ENCODE measurements at regions not wholly inside any gene's neighbourhood (a gene's known extent, or its start where the extent isn't known, plus 50 kb on each side); places are given as distances from the start of the nearest gene placed in this dataset.

GRCh38 chr20:53698371-53698978 is 104.8 kb upstream of the ZNF217 start:
- intact Hi-C loops (cut with DNase I) = no loop called here

GRCh38 chr20:53695797-53696527 is 102.3 kb upstream of the ZNF217 start:
- Histone ChIP-seq H3K4me1 (ENCODE audit: control insufficient read depth in 2 of 3, insufficient read depth in 2 of 3, low read depth in 1 of 3, low read length in 3 of 3) (peaks cover 0 to 5% (median 0%) of the 10 kb centered on the region in 3 donors), H3K4me3 (ENCODE audit: low read length in 3 of 3) (no peak overlapping the region), H3K9ac (ENCODE audit: low read length in 3 of 3) (no peak overlapping the region), H3K27ac (ENCODE audit: low read depth in 2 of 2, low read length in 2 of 2) (no peak overlapping the region), H3K27me3 (ENCODE audit: control insufficient read depth, insufficient read depth, low read length) (no peaks in the 10 kb centered on the region), H3K36me3 (ENCODE audit: control insufficient read depth in 2 of 3, insufficient read depth in 3 of 3, low read length in 3 of 3) (no peaks in the 10 kb centered on the region), H3K9me3 (ENCODE audit: control insufficient read depth in 2 of 3, insufficient read depth in 1 of 3, low read length in 3 of 3) (no peaks in the 10 kb centered on the region)
- intact Hi-C loops (cut with DNase I) = no loop called here
- TF ChIP-seq CTCF (IDR thresholded peaks at IDR 0.05; ENCODE audit: borderline replicate concordance, extremely low read depth, insufficient read depth) = no peak
- DNase-seq = no peak
- no peak for FAIRE-seq

More at GRCh38 chr20:53698371-53698978, 104.8 kb upstream of the ZNF217 start:
- no peak overlapping the region for H3K27ac ChIP-seq (ENCODE audit: low read depth in 2 of 2, low read length in 2 of 2)
- DNase-seq (no peak), FAIRE-seq (no peak)
- H3K36me3 ChIP-seq (ENCODE audit: control insufficient read depth in 2 of 3, insufficient read depth in 3 of 3, low read length in 3 of 3) = no peaks in the 10 kb centered on the region
- no peaks in the 10 kb centered on the region for H3K9me3 ChIP-seq (ENCODE audit: control insufficient read depth in 2 of 3, insufficient read depth in 1 of 3, low read length in 3 of 3)
- no peaks in the 10 kb centered on the region for H3K27me3 ChIP-seq (ENCODE audit: control insufficient read depth, insufficient read depth, low read length)
- no peaks in the 10 kb centered on the region for H3K4me1 ChIP-seq (ENCODE audit: control insufficient read depth in 2 of 3, insufficient read depth in 2 of 3, low read depth in 1 of 3, low read length in 3 of 3)
- H3K9ac ChIP-seq (ENCODE audit: low read length in 3 of 3) = no peak overlapping the region
- TF ChIP-seq CTCF (IDR thresholded peaks at IDR 0.05; ENCODE audit: borderline replicate concordance, extremely low read depth, insufficient read depth) = no peak
- H3K4me3 ChIP-seq (ENCODE audit: low read length in 3 of 3) = no peak overlapping the region

- FAIRE-seq = no peak
- intact Hi-C loops (cut with DNase I) = no loop called here
- Histone ChIP-seq H3K4me3 (ENCODE audit: low read length in 3 of 3) (no peak overlapping the region), H3K9ac (ENCODE audit: low read length in 3 of 3) (no peak overlapping the region), H3K4me1 (ENCODE audit: control insufficient read depth in 2 of 3, insufficient read depth in 2 of 3, low read depth in 1 of 3, low read length in 3 of 3) (peaks cover 0 to 5% (median 0%) of the 10 kb centered on the region in 3 donors), H3K9me3 (ENCODE audit: control insufficient read depth in 2 of 3, insufficient read depth in 1 of 3, low read length in 3 of 3) (no peaks in the 10 kb centered on the region), H3K36me3 (ENCODE audit: control insufficient read depth in 2 of 3, insufficient read depth in 3 of 3, low read length in 3 of 3) (no peaks in the 10 kb centered on the region), H3K27me3 (ENCODE audit: control insufficient read depth, insufficient read depth, low read length) (no peaks in the 10 kb centered on the region), H3K27ac (ENCODE audit: low read depth in 2 of 2, low read length in 2 of 2) (no peak overlapping the region)
- no peak for DNase-seq
- TF ChIP-seq CTCF (IDR thresholded peaks at IDR 0.05; ENCODE audit: borderline replicate concordance, extremely low read depth, insufficient read depth) = no peak
Observed at GRCh38 chr20:53693262-53693871, 99.7 kb upstream of the ZNF217 start.

Data from kidney (tissue), 13 donors.